ENCODE measurements at regions not wholly inside any gene's neighbourhood (a gene's known extent, or its start where the extent isn't known, plus 50 kb on each side); places are given as distances from the start of the nearest gene placed in this dataset.

DNA sequence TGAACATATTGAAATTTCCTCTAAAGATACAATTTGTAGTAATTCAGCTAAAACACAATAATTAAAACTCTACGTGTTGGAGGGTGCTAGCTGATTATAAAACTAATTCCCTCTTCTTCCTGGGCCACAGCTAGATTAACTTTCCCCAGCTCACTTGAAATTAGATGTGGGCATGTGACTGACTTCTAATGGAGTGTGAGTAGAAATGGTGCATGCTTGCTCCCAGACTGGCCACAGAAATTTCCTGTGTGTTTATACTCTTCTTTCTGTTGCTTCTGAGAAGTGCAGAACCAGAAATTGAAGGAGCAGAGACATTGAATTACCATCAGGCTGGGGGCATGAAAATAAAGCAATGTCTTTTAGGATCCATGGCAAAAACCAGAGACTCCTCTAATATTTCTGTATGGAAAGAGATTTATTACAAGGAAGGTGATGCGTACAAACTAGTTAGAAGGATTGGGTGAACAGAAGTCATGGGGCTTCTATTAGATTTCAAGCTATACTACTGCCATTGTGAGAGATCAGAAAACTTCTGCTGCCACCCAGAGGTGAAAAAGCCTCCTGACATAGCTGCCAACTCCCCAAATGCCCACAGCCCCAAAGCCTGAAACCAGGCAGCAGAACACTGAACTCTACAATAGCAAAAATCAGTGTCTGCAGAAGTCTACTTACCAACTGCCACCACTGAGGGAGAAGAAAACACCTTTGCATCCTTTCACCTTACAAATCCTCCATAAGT is 379.2 kb upstream of the MIR17HG start:
- H3K9me2 ChIP-seq (replicated peaks; ENCODE audit: control insufficient read depth, low read length) = no peaks in the 10 kb centered on the region
- no peaks in the 10 kb centered on the region for H3K27me3 ChIP-seq (ENCODE audit: control insufficient read depth, low read length)
- no peak for TF ChIP-seq EZH2phosphoT487 (IDR thresholded peaks at IDR 0.05; ENCODE audit: borderline replicate concordance, low read length)
- TF ChIP-seq CTCF (IDR thresholded peaks at IDR 0.05; ENCODE audit: low read depth, low read length, poor library complexity, severe bottlenecking) = peak; percentile 21
- H3F3A ChIP-seq (ENCODE audit: control insufficient read depth, insufficient read depth) = no peaks in the 10 kb centered on the region
- no peak overlapping the region for H3K4me2 ChIP-seq (ENCODE audit: low read length)
- no peaks in the 10 kb centered on the region for H3K79me2 ChIP-seq (ENCODE audit: control insufficient read depth, low read length)
- H3K4me3 ChIP-seq (ENCODE audit: low read length) = no peak overlapping the region
- H3K36me3 ChIP-seq (ENCODE audit: control insufficient read depth, low read length) = no peaks in the 10 kb centered on the region
- no peak overlapping the region for H3K27ac ChIP-seq (ENCODE audit: low read depth, low read length)
- H3K9me3 ChIP-seq (ENCODE audit: control insufficient read depth, insufficient read depth, low read length) = no peaks in the 10 kb centered on the region
- H4K20me1 ChIP-seq (ENCODE audit: control insufficient read depth, insufficient read depth, low read depth, low read length) = no peaks in the 10 kb centered on the region
- H3K4me1 ChIP-seq (ENCODE audit: control insufficient read depth, low read length) = no peaks in the 10 kb centered on the region

DNA sequence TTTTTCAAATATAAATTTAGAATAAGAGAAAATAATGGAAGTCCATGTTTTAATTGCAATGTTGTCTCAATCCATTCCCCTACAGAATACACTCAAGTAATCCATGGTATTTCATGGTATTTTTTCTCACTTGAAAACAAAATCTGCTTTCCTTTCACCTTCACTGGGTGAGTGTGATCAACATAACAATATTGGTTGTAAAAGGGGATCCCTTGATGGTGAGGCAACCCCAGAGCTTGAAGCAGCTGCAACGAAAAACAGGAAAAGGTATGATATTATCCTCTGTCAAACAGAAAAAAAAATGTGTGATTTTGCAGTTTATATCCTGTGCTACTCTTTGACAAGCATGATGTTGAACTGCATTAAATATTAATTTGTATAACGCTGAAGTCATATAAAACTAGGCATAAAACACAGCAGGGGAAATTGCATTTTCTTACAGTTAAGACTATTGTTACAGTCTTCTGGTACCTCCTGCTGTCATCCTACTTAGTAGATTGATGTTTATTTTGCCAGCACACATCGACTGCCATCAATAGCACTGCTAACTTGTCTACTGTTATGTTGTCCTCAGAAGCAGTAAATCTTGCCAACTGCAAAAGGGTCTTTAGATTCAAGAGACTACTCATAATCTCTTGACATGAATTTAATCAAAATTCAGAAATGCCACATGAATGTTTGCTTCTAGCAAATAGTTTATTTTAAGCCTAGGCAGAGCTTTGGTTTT is 373.1 kb upstream of the MIR17HG start:
- no peaks in the 10 kb centered on the region for H3K27me3 ChIP-seq (ENCODE audit: control insufficient read depth, low read length)

GRCh38 chr13:90979059-90979458 is 368.4 kb upstream of the MIR17HG start:
- Histone ChIP-seq H3K79me2 (ENCODE audit: control insufficient read depth, low read length) (no peaks in the 10 kb centered on the region), H3K4me3 (ENCODE audit: low read length) (no peak overlapping the region), H3K27me3 (ENCODE audit: control insufficient read depth, low read length) (no peaks in the 10 kb centered on the region), H3K36me3 (ENCODE audit: control insufficient read depth, low read length) (no peaks in the 10 kb centered on the region), H3K9me2 (replicated peaks; ENCODE audit: control insufficient read depth, low read length) (no peaks in the 10 kb centered on the region), H3K9me3 (ENCODE audit: control insufficient read depth, insufficient read depth, low read length) (no peaks in the 10 kb centered on the region), H3K27ac (ENCODE audit: low read depth, low read length) (no peak overlapping the region), H3K4me1 (ENCODE audit: control insufficient read depth, low read length) (no peaks in the 10 kb centered on the region), H3K4me2 (ENCODE audit: low read length) (no peak overlapping the region), H4K20me1 (ENCODE audit: control insufficient read depth, insufficient read depth, low read depth, low read length) (no peaks in the 10 kb centered on the region), H3F3A (ENCODE audit: control insufficient read depth, insufficient read depth) (no peaks in the 10 kb centered on the region)
- no peak for TF ChIP-seq EZH2phosphoT487 (IDR thresholded peaks at IDR 0.05; ENCODE audit: borderline replicate concordance, low read length)
- TF ChIP-seq CTCF (IDR thresholded peaks at IDR 0.05; ENCODE audit: low read depth, low read length, poor library complexity, severe bottlenecking) = no peak

More for the DNA sequence above, 373.1 kb upstream of the MIR17HG start:
- Histone ChIP-seq H3K9me3 (ENCODE audit: control insufficient read depth, insufficient read depth, low read length) (no peaks in the 10 kb centered on the region), H3K4me1 (ENCODE audit: control insufficient read depth, low read length) (no peaks in the 10 kb centered on the region), H3K9me2 (replicated peaks; ENCODE audit: control insufficient read depth, low read length) (no peaks in the 10 kb centered on the region), H3F3A (ENCODE audit: control insufficient read depth, insufficient read depth) (no peaks in the 10 kb centered on the region), H4K20me1 (ENCODE audit: control insufficient read depth, insufficient read depth, low read depth, low read length) (no peaks in the 10 kb centered on the region), H3K4me3 (ENCODE audit: low read length) (no peak overlapping the region), H3K27ac (ENCODE audit: low read depth, low read length) (no peak overlapping the region), H3K4me2 (ENCODE audit: low read length) (no peak overlapping the region), H3K79me2 (ENCODE audit: control insufficient read depth, low read length) (no peaks in the 10 kb centered on the region), H3K36me3 (ENCODE audit: control insufficient read depth, low read length) (no peaks in the 10 kb centered on the region)
- TF ChIP-seq CTCF (IDR thresholded peaks at IDR 0.05; ENCODE audit: low read depth, low read length, poor library complexity, severe bottlenecking) = no peak
- no peak for TF ChIP-seq EZH2phosphoT487 (IDR thresholded peaks at IDR 0.05; ENCODE audit: borderline replicate concordance, low read length)
